NCI-H2196 treated with DMSO at 0.1 percent for 48 hours (cell line): ENCODE measurements at regions not wholly inside any gene's neighbourhood (a gene's known extent, or its start where the extent isn't known, plus 50 kb on each side); places are given as distances from the start of the nearest gene placed in this dataset.

Experiments used
- DNase-seq: peaks from one replicate; lab custom pipeline; 2025; ENCODE audit not compliant: unreplicated experiment; lab: John Stamatoyannopoulos, UW

DNA sequence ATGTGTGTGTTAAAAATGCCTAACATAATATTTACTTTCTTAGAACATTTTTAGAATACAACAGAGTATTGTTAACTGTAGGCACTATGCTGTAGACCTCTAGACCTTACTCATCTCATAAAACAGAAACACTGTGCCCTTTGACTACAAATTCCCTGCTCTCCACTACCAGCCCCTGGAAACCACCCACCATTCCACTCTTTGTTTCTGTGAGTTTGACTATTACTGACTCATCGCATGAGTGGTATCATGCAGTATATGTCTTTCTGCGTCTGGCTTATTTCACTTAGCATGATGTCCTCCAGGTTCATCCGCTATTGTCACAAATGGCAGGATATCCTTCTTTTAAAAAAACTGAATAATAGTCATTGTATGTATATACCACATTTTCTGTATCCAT is 216.7 kb upstream of the CFAP20DC start:
- DNase-seq: no peak

DNA sequence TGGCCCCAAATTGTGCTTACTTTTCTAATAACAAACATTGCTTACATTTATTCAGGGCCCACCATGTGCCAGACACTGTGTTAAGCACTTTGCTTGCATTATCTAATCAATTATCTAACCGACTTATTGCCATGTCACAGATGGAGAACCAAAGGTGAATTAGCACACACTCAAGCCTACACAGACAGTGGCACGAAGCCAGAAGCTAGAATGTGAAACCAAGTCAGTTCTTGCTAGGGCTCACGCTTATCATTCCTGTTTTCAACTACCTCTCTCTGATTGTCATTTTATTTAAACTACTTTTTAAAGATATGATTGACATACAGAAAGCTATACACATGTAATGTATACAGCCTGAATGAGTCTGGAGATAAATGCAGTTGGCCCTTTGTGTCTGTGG is 215.7 kb upstream of the CFAP20DC start:
- DNase-seq: no peak

DNA sequence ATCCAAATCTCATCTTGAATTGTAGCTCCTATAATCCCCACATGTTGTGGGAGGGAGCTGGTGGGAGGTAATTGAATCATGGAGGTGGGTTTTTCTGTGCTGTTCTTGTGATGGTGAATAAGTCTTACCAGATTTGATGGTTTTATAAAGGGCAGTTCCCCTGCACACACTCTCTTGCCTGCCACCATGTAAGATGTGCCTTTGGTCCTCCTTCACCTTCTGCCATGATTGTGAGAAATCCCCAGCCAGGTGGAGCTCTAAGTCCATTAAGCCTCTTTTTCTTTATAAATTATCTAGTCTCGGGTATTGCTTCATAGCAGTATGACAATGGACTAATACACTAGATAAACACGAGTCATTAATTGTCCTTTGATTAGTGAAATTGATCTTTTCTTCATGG is 214.5 kb upstream of the CFAP20DC start:
- no peak for DNase-seq

DNA sequence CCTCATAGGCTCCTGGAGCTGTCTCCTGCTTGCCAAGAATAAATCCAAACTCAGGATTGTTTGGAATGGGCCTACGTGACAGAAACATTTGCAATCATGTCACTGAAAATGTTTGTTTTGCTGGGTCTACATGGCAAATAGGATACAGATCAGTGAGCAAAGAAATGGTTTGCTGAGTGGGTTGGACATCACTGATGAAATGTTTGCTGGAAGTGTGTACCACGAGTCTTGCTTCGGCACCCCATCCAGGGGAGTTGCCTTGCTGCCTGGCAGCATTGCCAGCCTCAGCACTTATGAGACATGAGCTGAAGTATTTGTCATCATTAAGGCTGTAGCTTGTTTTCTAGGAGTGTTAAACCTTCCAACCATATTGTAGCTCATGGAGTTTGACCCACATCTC is 213.3 kb upstream of the CFAP20DC start:
- no peak for DNase-seq

DNA sequence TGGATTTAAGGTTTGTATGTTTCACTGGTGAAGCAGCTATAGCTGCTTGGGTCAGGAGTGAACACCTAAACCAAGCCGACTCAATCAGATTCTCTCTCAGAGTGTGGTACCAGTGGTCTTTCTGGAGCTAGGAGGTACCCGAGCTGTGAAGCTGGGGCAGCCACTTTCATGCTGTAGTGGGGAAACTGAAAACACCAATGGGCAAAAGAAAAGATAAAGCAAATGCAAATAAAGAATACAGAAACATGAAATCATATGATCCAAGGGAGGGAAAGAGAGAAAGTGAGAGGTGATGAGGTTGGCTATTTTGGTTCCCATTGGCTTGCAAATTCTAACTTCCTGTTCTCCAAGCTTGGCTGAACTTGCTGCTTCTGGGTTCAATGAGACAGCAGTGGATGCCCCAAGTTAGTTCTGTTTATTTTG is 212.3 kb upstream of the CFAP20DC start:
- DNase-seq: no peak

DNA sequence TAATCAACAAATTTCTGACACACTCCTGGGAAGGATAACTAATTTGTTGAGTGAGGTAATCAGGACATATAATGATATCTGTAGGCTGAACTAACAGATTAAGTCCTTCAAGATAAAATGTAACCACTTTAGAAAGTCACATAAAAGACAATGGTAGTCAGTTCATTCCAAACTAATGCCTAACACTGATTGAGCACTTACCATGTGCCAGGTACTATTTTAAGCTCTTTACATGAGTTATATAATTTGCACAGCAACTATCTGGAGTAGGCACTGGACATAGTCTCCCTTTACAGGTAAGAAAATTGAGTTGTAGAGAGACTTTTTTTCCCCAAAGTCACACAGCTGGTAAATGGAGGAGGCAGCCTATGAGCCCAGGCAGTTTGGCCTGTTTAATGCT is 211.2 kb upstream of the CFAP20DC start:
- no peak for DNase-seq

DNA sequence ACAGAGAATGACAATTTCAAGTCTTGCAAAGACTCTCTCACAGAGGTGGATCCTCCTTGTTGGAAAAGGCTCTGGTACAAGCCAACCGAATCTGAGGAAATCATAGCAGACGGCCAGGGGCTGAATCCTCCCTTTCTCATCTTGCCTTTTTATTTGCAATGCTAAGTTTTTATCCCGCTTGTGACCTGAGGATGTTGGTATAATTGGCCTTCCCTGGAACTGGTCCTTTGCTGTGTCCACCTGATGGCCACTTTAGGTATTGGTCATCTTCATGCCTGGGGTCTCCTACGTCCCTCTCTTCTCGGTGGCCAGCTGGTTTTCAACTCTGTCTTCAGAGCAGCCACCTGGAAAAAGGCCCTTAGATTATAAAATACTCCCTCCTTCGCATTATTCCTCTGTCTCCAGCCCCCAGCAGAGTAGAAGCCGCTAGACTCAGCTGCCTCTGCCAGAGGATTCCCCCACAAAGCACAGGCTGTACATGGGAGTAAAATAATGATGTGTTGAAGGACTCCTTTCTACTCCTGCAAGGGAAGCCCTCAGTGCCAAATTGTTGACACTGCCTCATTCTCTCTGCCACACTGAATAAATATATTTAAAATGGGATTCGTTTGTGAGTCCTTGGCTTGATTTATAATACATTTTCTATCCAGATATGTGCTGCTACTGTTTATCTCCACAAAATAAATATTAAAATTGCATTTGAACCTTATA is 208.9 kb upstream of the CFAP20DC start:
- DNase-seq: no peak

DNA sequence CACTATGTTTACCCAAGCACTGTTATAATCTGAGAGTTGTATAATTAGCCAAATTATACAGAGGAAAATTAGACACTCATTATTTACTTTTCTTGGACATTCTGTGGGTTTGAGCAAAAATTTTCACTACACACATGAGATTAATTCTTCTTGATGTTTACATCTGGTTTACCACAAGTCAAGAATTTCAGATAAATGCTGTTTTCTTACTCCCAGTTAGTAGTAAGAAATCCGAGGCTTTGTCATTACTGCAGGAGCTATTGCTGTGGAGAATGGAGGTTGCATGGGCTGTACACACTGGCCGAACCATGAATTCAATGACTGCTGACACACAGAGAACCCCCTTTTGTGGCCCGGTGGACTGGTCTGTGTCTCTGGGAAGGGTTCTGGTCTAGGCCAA is 207.7 kb upstream of the CFAP20DC start:
- no peak for DNase-seq

DNA sequence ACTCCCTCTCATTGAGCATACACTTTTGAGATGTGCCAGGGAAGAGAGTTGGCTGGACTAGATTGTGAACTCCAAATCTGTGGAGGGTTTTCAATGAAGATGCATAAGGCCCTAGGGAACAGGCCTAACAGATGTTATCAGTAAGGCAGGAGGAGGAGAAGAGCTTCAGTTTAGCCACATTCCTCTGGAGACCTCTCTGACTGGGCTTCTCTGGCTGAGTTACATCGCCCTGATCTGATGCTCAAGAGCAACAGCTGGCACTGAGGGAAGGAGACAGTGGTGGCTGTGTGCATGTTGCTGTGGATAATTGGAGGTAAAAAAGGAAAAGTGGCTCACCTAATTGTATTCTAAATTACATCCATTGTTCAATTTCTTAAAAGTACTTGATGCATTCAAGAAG is 206.4 kb upstream of the CFAP20DC start:
- DNase-seq: no peak

DNA sequence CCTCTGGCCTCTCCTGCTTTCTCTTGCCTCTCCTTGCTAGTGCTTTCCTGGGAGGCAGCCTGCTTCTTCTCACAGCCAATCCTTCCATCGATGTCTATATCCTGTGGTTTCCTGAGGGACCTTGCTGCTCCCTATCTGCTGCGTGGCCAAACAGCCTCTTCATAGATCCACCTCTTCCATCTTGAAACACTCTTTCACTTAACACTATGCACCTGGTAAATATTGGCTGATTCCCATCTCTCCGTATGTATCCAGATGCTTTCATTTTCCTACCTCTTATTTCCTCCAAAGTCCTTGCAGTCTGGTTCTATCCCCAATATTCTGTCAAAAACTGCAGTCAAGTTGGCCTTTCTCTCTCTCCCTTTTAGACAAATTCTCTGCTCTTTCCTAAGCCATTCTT is 205.2 kb upstream of the CFAP20DC start:
- DNase-seq: no peak

DNA sequence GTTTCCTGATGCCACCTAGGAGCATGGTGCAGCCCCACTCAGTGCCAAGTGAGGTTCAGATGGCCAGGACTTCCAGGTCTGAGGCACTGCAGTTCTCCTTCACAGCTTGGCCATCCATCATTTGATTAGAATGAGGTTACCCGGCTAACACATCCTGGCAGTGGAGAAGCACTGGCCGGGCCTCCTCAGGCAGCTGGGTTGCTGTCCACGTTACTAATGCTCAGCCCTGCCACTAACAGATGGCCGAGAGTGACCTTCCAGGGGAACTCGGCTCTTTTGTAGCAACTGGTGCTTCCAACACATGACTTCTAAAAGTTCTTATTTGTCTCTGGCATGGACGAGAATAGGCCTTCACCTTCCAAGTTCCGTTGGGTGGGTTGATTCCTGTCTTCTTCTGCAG is 204.6 kb upstream of the CFAP20DC start:
- DNase-seq: no peak

DNA sequence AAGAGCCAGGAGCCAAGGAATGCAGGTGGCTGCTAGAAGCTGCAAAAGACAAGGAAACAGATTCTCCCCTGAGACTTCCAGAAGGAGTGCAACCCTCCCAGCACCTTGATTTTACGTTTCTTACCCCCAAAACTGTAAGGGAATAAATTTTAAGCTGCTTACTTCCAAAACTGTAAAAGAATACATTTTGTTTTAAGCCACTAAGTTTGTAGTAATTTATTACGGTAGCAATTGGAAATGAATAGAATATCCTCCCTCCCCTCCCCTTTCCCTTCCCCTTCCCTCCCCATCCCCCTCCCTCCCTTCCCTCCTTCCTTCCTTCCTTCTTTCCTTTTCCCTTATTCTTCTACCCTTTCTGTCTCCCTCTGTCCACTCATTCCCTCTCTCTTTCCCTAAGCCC is 203.7 kb upstream of the CFAP20DC start:
- no peak for DNase-seq

DNA sequence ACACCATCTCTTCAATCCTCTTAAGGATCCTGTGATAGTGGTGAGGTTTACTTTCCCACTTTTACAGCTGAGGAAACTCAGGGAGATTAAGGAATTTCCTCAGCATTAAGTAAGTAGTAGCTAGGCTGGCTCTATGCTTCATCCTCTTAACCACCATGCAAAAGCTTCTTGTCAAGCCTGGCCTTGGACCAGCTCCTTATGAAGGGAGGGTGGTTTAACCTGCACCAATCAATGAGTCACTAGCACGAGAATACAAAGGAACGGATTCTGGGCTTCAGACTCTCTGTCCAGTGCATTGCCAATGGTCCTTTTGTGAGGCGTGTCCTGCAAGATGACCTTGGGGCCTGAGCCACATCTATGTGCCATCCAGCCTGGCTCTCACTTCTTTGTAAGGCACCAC is 202.0 kb upstream of the CFAP20DC start:
- no peak for DNase-seq

DNA sequence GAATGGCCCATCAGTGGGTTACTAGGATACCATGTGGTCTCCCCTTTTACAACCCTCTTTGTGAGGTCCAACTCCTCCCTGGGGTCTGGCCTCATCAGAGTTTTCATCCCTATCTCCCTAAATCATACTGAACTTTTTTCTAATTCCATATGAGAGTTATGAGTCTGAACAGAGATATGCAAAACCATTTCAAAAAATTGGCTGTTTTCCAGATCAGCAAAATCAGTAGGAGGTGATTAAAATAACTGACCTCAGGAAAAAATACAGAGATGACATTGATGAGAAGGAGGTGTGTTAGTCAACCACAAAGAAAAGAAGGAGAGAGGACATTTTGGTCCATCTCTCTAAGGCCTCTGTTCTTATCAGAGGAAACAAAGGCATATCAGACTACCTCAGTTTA is 200.8 kb upstream of the CFAP20DC start:
- no peak for DNase-seq

DNA sequence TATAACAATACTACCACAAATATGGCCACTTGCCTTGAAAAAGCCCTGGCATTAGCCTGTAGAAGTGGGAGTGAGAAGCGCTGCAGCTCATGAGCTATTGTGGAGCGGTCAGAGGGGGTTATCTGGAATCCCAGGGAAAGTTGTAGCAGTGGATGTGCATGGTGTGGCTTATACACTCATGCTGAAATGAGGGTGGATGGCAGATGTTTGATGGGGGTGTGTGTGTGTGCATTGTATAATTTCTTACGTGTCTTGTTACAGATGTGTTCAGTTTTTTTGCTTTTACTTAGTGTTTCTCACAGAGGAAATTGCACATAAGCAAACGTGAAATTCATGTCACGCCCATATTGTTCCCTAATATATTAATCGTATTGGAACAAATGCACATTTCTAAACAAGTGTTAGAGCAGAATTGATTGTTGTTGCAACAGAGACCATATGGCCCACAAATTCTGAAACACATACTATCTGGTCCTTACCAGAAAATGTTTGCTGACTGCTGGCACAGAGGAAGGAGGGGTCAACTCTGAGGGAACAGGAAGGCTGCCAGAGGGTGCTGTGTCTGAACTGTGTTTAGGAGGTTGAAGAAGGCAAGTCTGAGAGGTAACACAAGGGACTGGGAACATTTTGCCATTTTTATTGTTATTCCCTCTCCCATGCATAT is 200.0 kb upstream of the CFAP20DC start:
- no peak for DNase-seq

DNA sequence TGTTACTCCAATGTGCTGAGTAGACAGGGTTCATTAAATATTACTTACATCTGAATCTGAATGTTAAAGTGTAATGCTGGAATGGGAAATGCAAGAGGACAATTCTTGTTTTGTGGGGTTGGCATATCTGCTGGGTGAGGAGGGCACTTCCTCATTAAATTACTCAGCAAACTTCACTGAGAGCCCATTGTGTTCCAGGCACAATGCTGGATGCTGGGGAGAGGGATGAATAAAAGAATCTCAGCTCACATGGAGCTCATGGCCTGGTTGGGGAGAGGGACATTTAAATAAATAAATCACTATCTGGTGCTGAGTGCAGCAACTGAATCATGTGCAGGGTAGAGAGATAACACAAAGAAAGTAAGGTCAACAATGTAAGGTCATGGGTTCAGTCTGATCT is 199.2 kb upstream of the CFAP20DC start:
- DNase-seq: no peak

DNA sequence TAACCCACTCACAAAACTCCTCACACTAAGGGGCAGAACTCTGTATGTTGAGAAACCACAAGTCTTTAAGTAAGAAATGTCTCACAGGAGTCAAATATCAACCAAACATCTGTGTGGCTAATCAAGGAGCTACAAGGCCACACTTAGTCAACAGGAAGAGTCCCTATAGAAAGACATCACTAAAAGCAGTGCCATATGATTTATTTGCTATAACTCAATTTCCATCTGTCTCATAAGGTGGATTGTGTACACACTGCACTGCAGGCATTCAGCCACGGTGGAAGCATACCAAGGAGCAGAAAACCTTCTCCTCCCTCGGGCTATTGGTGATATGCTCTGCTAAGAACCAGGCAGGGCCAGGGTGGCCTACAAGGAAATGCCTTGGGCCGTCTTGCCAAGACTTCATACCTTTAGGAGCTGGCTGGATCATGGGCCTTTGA is 197.6 kb upstream of the CFAP20DC start:
- no peak for DNase-seq

DNA sequence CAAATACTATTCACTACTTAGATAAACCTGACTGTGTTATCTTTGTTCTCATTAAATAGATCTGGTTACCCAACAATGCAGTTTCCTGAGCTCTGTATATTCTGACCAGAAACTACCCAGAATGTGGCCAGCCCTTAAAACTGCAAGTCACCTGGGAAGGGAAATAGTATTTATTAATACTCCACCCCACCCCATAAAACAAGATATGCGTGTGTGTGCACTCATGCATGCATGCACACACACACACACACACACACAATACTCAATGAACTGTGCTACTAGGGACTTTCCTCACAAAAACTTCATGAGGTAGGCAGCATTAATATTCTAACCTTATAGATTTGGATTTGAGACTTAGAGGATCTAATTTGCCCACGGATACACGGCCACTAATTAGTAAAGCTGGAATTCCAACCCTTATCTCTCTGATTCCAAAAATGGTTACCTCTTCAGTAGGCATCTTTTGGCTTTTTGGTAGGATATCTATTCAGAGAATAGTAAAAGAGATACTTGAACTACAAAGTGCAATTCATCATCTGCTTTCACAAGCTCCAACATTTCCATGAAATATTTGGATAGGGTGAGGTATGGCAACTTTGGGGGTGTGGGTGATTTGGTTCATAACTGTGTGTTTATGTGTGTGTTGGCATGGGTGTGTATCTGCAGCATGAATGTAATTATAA is 197.0 kb upstream of the CFAP20DC start:
- no peak for DNase-seq

DNA sequence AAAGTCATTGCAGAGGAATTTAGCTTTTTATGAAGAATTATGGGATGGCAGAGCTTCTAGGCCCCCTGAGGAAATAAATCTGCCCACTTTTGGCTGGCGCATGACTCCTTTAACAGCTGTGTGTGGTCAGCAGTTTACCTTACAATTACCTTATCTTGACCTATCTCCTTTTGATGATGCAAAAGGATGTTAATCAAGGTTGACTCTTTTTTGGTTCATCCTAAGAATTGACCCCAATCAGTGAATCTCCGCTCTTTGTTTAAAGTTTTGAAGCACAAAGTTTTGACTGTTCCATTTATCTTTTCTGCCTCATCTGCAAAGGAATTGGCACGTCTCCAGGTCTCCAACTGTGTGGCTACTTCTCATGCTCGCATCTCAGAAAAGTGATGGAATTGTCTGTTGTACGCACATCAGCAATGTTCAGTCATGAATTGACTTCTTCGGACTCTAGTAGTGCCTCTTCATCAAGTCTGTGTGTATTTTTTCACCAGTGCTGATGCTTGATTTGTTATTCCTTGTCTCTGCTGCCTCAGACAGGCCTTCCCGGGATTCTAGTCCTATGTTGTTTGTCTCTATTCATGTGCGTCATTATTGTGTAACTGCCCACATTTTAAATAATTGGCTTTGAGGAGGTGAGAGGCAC is 196.2 kb upstream of the CFAP20DC start:
- no peak for DNase-seq

DNA sequence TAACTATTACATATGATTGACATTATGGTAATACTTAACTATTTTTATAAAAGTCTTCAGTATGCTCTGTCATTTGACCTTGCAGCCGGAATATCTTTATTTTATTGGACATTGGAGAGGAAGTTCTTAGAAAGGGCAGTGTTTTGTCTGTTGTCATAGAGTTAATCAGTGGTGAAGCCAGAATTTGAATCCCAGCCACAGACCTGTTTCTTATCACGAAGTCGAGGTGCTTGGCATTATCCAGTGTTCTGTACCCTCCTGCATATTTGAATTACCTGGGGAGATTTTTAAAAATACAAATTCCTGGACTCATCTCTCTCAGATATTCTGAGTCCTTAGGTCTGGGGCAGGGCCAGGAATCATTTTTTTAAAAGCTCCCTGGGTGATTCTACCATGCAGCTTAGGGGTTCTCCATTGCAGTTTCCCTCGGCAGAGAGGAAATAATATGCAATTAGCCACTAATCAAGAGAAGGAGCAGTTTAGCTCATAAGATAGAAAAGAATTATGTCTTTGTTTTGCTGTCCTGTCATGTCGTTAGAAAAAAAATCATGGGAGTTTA is 195.6 kb upstream of the CFAP20DC start:
- DNase-seq: no peak

DNA sequence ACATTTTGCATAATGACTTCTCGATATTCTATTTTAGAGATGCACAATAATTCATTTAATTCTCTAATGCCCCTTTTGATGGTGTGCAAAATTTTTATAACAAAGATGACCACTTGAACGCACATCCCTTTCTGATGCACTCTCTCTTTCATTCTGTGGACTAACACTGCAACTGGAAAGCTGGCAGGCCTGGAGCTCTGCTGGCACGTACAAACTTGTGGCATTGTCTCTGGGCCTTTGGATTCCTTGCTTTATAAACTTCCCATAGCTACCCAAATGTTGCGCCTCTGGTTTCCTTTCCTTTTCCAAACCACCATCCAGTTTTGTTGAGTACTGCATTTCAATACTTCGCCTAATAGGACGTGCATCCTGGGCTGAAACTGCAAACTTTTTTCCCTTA is 194.5 kb upstream of the CFAP20DC start:
- no peak for DNase-seq

DNA sequence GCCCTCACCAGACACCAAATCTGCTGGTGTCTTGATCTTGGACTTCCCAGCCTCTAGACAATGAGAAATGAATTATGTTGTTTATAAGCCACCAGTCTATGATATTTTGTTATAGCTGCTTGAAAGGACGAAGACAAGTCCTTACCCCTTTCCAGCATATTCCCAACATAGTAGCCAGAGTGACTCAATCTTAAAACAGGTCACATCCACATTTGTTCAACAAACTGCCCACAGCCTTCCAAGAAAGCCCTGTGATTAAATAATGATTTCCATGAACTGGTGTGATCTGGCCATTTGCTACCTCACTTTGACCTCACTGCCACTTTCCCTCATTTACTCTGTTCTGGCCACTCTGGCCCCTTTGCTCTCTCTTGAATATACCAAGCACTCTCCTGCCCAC is 193.7 kb upstream of the CFAP20DC start:
- DNase-seq: no peak
